GM13977 (cell line): ENCODE measurements at regions not wholly inside any gene's neighbourhood (a gene's known extent, or its start where the extent isn't known, plus 50 kb on each side); places are given as distances from the start of the nearest gene placed in this dataset.

Source experiments
- DNase-seq: peaks from one replicate; pipeline ENCODE4 v3.0.0; 2012; ENCODE audit warnings: low spot score
- in situ Hi-C: fragments of 300-500 bp; cut with MboI; formaldehyde crosslinking; loops from one replicate; pipeline ENCODE4 v1.12.0; 2022; ENCODE audit warnings: low sequenced_read_pairs, low pct_unique_long_range_greater_than_20kb, mixed read lengths, inconsistent platforms; ENCODE audit not compliant: unreplicated experiment
- TF ChIP-seq, protein P1 (sequence below): IDR thresholded peaks from 2 replicates; pipeline ENCODE4 v1.5.1; 2012; ENCODE audit warnings: mild to moderate bottlenecking, control low read depth; ENCODE audit not compliant: insufficient read depth; ENCODE audit errors: extremely low read depth, missing control alignments

DNA sequence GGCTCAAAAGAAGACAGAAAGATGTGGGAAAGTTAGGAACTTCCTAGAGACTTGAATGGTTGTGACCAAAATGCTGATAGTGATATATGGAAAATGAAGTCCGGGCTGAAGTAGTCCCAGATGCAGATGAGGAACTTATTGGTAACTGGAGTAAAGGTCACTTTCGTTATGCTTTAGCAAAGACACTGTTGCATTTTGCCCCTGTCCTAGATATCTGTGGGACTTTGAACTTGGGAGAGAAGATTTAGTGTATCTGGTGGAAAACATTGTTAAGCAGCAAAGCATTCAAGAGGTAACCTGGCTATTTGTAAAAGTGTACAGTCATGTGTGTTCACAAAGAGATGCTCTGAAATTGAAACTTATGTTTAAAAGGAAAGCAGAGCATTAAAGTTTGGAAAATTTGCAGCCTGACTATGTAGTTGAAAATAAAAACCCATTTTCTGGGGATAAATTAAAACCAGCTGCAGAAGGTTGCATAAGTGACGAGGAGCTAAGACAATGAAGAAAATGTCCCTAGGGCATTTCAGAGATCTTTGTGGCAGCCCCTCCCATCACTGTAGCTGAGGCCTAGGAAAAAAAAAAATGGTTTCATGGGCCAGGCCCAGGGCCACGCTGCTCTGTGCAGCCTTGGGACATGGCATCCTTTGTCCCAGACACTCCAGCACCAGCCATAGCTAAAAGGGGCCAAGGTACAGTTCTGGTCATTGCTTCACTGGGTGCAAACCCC lies 1692.2 kb downstream of the HACE1 start:
- in situ Hi-C loops, result no loop called here
- TF ChIP-seq, protein P1, sequence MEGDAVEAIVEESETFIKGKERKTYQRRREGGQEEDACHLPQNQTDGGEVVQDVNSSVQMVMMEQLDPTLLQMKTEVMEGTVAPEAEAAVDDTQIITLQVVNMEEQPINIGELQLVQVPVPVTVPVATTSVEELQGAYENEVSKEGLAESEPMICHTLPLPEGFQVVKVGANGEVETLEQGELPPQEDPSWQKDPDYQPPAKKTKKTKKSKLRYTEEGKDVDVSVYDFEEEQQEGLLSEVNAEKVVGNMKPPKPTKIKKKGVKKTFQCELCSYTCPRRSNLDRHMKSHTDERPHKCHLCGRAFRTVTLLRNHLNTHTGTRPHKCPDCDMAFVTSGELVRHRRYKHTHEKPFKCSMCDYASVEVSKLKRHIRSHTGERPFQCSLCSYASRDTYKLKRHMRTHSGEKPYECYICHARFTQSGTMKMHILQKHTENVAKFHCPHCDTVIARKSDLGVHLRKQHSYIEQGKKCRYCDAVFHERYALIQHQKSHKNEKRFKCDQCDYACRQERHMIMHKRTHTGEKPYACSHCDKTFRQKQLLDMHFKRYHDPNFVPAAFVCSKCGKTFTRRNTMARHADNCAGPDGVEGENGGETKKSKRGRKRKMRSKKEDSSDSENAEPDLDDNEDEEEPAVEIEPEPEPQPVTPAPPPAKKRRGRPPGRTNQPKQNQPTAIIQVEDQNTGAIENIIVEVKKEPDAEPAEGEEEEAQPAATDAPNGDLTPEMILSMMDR, result no peak

DNA sequence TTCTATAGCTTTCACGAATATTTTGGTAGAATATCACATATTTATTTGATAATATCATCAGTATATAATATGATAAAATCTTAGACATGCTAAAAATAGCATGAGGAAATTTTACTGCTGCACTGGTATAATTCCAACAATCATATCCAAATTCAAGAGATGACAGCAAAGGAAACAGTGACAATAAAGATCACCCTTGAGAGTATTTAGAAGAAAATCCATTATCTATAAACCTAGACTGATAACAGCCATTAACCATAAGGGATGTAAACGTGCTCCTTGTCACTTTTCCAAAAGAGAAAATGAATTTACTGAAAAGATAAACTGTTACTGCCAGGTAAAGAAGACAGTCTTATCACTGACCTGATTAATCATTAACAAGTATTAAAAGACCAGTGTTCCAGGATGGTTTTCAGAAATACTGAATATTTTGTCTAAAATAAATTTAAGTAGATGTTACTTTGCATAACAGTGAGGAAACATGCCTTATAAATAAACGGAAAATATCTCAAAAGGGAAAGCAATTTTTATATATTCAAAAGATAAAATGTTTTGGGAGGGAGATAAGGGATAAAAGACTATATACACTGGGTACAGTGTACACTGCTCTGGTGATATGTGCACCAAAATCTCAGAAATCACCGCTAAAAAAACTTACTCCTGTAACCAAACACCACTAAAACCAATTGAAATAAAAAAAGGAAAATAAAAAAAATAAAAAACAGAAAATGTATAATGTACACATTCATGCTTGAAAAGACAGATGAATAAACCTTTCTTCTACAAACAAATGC lies 1704.7 kb downstream of the HACE1 start:
- no peak for DNase-seq
- in situ Hi-C loops, result no loop called here
- TF ChIP-seq, protein P1, result no peak

More for the DNA sequence above, 1692.2 kb downstream of the HACE1 start:
- DNase-seq, result no peak

DNA sequence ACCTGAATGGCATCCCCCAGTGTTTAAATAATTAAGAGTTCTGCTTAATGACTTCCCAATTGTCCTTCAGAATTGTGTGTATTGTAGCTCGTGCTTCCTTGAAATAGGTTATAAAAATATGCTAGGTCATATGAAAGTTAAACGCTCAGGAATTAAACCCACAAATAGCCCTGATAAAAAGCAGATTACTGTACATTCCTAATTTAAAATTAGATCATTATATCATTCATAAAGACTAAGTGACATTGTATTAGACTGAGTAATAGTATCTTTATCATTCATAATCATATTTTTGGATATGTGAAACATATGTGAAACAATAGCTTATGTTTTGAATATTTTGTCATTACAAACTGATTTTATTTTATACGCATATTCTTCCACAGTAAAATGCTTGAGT lies 1706.7 kb downstream of the HACE1 start:
- in situ Hi-C loops, result no loop called here
- DNase-seq, result no peak
- TF ChIP-seq, protein P1, result no peak

DNA sequence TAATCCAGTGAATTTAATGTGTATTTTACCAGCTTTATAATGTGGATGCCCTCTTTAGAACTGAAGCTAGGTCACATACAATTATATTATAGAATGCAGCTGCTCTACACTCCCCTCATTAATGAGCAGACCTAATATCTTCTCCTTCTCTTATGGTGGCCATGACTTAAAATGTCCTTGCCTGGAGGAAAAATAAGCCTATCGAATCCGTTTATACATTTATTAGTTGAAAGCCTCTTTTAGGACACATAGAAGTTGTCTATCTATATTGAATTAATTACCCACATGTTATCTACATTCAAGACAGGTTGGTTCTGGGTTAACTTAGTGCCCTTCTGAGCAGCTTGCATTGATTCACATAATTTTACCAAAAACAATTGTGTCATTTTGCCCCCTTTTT lies 1716.8 kb downstream of the HACE1 start:
- no peak for DNase-seq
- TF ChIP-seq, protein P1, result no peak
- in situ Hi-C loops, result no loop called here

DNA sequence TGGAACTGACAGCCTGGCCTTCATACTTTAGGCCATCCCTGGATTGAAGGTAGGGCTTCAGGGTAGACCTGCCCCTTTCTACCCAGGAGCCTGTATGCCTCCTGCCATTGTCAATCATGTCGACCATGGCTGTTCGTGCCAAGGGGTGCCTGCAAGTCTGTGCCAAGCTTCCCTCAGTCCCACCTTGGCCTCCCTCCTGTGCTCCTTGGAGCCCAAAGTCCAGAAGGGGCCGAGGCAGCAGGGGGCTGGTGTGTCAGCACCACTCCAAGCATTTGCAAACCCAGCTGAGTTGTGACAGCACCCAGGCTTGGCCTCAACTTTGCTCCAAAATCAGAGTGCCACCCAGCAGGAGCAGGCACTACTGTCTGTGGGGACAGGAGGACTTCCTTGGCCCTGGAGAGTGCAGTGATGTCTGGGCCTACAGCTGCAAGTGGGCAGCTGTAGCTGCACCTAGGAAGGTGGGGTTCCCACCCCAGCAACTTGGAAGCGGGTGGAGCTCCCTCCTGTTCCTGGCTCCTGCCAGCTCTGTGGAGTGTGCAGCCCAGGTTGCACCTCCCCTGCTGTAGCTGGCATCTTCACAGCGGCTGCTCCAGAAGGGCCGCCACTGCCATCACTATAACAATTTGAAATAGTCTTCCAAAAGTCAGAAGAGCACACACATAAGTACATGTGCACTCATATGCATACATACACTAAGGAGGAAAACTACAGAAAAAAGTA lies 1719.3 kb downstream of the HACE1 start:
- TF ChIP-seq, protein P1, result no peak
- in situ Hi-C loops, result no loop called here
- no peak for DNase-seq

DNA sequence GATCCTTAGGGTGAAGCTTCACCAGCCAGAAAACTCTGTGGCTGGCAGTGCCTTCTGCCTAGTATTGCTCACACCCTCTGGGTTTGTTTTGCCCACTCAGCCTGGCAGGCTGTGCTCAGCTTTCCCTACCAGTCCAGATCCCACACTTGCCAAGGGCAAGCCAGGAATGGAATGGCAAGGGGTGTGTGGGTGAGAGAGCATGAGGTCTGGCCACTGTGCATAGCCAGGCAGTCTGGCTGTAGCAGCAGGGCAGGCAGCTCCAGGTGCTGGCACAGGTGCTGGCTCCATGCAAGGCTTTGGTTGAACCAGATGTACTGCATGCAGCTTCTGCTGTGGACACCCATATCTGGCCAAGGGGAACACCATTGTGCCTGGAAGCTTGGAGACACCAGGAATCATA lies 1720.3 kb downstream of the HACE1 start:
- DNase-seq, result no peak
- in situ Hi-C loops, result no loop called here
- TF ChIP-seq, protein P1, result no peak
